Body of pancreas (tissue), 4 donors: ENCODE measurements at regions not wholly inside any gene's neighbourhood (a gene's known extent, or its start where the extent isn't known, plus 50 kb on each side); places are given as distances from the start of the nearest gene placed in this dataset.

ENCODE experiments used
- POLR2A ChIP-seq, 3 donors: fragments of 450-650 bp; IDR thresholded peaks; one replicate each; pipeline ENCODE4 v1.6.1; 2016; ENCODE audit warnings: antibody characterized with exemption in 3 of 3, mild to moderate bottlenecking in 2 of 3
- TF ChIP-seq, protein P1 (sequence below), 7 experiments: fragments of 450-650 bp in 4 of 7; fragments of 200-600 bp in 3 of 7; sonication (generic) in 3 of 7; IDR thresholded peaks; one replicate each; pipeline ENCODE4 v1.5.1; 2016 to 2019; ENCODE audit warnings: antibody characterized with exemption in 7 of 7

DNA sequence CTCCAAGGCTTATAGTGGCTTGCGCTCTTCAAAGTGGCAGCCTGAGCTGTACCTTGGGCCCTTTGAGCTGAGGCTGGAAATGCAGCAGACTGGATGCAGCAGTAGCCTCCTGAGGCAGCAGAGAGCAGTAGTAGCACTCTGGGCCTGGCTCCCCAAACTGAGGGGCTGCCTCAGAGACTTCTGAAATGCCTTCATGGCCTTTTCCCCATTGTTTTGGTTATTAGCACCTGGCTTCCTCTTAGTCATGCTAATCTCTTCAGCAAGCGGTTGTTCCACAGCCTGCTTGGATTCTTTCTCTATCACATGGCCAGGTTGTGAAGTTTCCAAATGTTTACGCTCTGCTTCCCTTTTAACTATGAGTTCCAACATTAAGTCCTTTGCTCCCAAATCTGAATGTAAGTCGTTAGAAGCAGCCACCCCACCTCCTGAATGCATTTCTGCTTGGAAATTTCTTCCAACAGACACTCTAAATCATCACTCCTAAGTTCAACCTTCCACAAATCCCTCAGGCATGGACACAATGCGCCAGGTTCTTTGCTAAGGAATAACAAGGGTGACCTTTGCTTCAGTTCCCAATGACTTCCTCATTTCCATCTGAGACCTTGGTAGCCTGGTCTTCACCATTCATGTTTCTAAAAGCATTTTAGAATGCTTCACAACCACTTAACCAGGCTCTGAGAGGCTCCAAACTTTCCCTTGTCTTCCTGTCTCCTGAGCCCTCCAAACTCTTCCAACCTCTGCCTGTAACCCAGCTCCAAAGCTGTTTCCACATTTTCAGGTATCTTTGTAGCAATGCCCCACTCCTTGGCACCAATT, 145.8 kb downstream of the ZDHHC21 start:
- TF ChIP-seq, protein P1, sequence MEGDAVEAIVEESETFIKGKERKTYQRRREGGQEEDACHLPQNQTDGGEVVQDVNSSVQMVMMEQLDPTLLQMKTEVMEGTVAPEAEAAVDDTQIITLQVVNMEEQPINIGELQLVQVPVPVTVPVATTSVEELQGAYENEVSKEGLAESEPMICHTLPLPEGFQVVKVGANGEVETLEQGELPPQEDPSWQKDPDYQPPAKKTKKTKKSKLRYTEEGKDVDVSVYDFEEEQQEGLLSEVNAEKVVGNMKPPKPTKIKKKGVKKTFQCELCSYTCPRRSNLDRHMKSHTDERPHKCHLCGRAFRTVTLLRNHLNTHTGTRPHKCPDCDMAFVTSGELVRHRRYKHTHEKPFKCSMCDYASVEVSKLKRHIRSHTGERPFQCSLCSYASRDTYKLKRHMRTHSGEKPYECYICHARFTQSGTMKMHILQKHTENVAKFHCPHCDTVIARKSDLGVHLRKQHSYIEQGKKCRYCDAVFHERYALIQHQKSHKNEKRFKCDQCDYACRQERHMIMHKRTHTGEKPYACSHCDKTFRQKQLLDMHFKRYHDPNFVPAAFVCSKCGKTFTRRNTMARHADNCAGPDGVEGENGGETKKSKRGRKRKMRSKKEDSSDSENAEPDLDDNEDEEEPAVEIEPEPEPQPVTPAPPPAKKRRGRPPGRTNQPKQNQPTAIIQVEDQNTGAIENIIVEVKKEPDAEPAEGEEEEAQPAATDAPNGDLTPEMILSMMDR (IDR thresholded peaks at IDR 0.05), result no peak
- TF ChIP-seq POLR2A (IDR thresholded peaks at IDR 0.05), result no peak
